HCT116 (cell line): ENCODE measurements at regions not wholly inside any gene's neighbourhood (a gene's known extent, or its start where the extent isn't known, plus 50 kb on each side); places are given as distances from the start of the nearest gene placed in this dataset.

ENCODE experiments used
- EZH2 ChIP-seq: fragments of 200-600 bp; sonication (generic); IDR thresholded peaks from 2 replicates; pipeline ENCODE4 v1.6.1; 2017; ENCODE audit warnings: antibody characterized with exemption, mixed run types
- JUND ChIP-seq: IDR thresholded peaks from 2 replicates; pipeline ENCODE4 v1.6.1; 2012
- MAX ChIP-seq: IDR thresholded peaks from 2 replicates; pipeline ENCODE4 v1.6.1; 2012
- POLR2A ChIP-seq: IDR thresholded peaks from 2 replicates; pipeline ENCODE4 v1.7.0; 2011; ENCODE audit warnings: borderline replicate concordance; ENCODE audit not compliant: insufficient read depth, insufficient read length; ENCODE audit errors: extremely low read depth
- POLR2AphosphoS5 ChIP-seq: IDR thresholded peaks from 2 replicates; pipeline ENCODE4 v1.6.1; 2011; ENCODE audit warnings: mild to moderate bottlenecking, low read depth, low read length, moderate library complexity
- SP1 ChIP-seq: IDR thresholded peaks from 2 replicates; pipeline ENCODE4 v1.6.1; 2012; ENCODE audit warnings: low read depth
- YY1 ChIP-seq: IDR thresholded peaks from 2 replicates; pipeline ENCODE4 v1.6.1; 2011; ENCODE audit warnings: low read length, low read depth, moderate library complexity, mild to moderate bottlenecking; ENCODE audit not compliant: insufficient replicate concordance; ENCODE audit errors: extremely low read depth
- TF ChIP-seq, protein P1 (sequence below), 3 experiments: fragments of 200-600 bp in 1 of 3; sonication (generic) in 1 of 3; IDR thresholded peaks in 2 of 3; conservative IDR thresholded peaks in 1 of 3; 2 replicates each; pipeline ENCODE4 v1.5.1; 2012 to 2017; ENCODE audit warnings: low read depth in 2 of 3, low read length in 2 of 3, antibody characterized with exemption in 1 of 3, borderline replicate concordance in 1 of 3, control low read depth in 1 of 3, mild to moderate bottlenecking in 1 of 3, mixed read lengths in 1 of 3, mixed run types in 1 of 3, moderate library complexity in 1 of 3; ENCODE audit not compliant: insufficient read depth in 1 of 3

- TF ChIP-seq YY1: no peak
- TF ChIP-seq, protein P1, sequence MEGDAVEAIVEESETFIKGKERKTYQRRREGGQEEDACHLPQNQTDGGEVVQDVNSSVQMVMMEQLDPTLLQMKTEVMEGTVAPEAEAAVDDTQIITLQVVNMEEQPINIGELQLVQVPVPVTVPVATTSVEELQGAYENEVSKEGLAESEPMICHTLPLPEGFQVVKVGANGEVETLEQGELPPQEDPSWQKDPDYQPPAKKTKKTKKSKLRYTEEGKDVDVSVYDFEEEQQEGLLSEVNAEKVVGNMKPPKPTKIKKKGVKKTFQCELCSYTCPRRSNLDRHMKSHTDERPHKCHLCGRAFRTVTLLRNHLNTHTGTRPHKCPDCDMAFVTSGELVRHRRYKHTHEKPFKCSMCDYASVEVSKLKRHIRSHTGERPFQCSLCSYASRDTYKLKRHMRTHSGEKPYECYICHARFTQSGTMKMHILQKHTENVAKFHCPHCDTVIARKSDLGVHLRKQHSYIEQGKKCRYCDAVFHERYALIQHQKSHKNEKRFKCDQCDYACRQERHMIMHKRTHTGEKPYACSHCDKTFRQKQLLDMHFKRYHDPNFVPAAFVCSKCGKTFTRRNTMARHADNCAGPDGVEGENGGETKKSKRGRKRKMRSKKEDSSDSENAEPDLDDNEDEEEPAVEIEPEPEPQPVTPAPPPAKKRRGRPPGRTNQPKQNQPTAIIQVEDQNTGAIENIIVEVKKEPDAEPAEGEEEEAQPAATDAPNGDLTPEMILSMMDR (IDR thresholded peaks at IDR 0.05 in 2 of 3, conservative IDR thresholded peaks at IDR 0.05 in 1 of 3; ENCODE audit: borderline replicate concordance in 1 of 3, insufficient read depth in 1 of 3, low read depth in 2 of 3, low read length in 2 of 3): no peak
- no peak for TF ChIP-seq POLR2A
- TF ChIP-seq MAX: no peak
- no peak for TF ChIP-seq JUND
- no peak for TF ChIP-seq EZH2
- no peak for TF ChIP-seq SP1
- TF ChIP-seq POLR2AphosphoS5: no peak
Observed at GRCh38 chr12:125221602-125222001, 156.4 kb downstream of the AACS start.
